Liver (tissue), 3 donors: ENCODE measurements at regions not wholly inside any gene's neighbourhood (a gene's known extent, or its start where the extent isn't known, plus 50 kb on each side); places are given as distances from the start of the nearest gene placed in this dataset.

ENCODE experiments used
- CTCF ChIP-seq: fragments of 150-350 bp; IDR thresholded peaks from 2 replicates; pipeline ENCODE4 v1.5.1; 2017; ENCODE audit warnings: improper control_type of control experiment, low read depth, low read length; ENCODE audit not compliant: missing input control
- RXRA ChIP-seq, 2 donors: IDR thresholded peaks; 2 replicates each; pipeline ENCODE4 v1.6.1; 2017 to 2018; ENCODE audit warnings: antibody characterized with exemption in 2 of 2, mild to moderate bottlenecking in 1 of 2
- ZBTB33 ChIP-seq: IDR thresholded peaks from 2 replicates; pipeline ENCODE4 v1.6.1; 2016; ENCODE audit warnings: antibody characterized with exemption
- donor health status: healthy.
- donor health status: healthy.

- no peak for TF ChIP-seq CTCF
- TF ChIP-seq ZBTB33: no peak
- no peak for TF ChIP-seq RXRA (IDR thresholded peaks at IDR 0.05)
These were observed 160.1 kb downstream of the MTERF1 start for GRCh38 chr7:91720260-91720937.
